DOHH2 (cell line): ENCODE measurements at regions not wholly inside any gene's neighbourhood (a gene's known extent, or its start where the extent isn't known, plus 50 kb on each side); places are given as distances from the start of the nearest gene placed in this dataset.

Experiments
- EZH2phosphoT487 ChIP-seq: fragments of 200-600 bp; sonication (generic); IDR thresholded peaks from 2 replicates; pipeline ENCODE4 v1.6.1; 2017; ENCODE audit warnings: borderline replicate concordance, mild to moderate bottlenecking, antibody characterized with exemption, low read length, moderate library complexity, mixed read lengths
- TF ChIP-seq, protein P1 (sequence below): fragments of 200-600 bp; sonication (generic); IDR thresholded peaks from one replicate; pipeline ENCODE4 v1.5.1; 2014; ENCODE audit warnings: antibody characterized with exemption, mild to moderate bottlenecking, low read depth, low read length; ENCODE audit not compliant: poor library complexity, severe bottlenecking

DNA sequence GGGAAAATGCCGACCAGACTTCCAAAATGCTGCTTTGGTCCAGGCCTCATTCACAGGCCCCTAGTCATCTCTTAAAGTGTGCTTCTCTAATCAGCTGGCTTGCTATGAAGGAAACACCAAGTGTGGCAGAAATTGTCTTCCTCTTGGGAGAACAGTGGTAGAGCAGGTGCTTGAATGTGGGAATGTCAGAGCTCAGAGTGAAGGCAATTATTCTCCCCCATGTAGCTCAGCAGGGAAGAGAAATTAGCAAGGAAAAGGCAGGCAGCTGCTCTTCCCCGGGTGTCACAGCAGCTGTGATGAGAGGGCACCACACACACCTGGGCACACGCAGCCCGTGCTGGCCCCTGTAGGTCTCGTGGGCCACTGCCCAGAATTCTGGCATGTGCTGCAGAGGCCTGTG is 358.5 kb downstream of the WDR72 start:
- TF ChIP-seq, protein P1, sequence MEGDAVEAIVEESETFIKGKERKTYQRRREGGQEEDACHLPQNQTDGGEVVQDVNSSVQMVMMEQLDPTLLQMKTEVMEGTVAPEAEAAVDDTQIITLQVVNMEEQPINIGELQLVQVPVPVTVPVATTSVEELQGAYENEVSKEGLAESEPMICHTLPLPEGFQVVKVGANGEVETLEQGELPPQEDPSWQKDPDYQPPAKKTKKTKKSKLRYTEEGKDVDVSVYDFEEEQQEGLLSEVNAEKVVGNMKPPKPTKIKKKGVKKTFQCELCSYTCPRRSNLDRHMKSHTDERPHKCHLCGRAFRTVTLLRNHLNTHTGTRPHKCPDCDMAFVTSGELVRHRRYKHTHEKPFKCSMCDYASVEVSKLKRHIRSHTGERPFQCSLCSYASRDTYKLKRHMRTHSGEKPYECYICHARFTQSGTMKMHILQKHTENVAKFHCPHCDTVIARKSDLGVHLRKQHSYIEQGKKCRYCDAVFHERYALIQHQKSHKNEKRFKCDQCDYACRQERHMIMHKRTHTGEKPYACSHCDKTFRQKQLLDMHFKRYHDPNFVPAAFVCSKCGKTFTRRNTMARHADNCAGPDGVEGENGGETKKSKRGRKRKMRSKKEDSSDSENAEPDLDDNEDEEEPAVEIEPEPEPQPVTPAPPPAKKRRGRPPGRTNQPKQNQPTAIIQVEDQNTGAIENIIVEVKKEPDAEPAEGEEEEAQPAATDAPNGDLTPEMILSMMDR = no peak
- no peak for TF ChIP-seq EZH2phosphoT487
